ENCODE measurements at regions not wholly inside any gene's neighbourhood (a gene's known extent, or its start where the extent isn't known, plus 50 kb on each side); places are given as distances from the start of the nearest gene placed in this dataset.

- CTCF ChIA-PET, result interaction anchor here (0.6 kb wide), 1 partner anchor 14 kb away, joined by 3 read pairs; no protein-coding TSS in a partner anchor
- WGBS (ENCODE audit: insufficient coverage), result 100% methylated on average over 1 of the region's 1 CpG
- DNase-seq, result no peak
Measured at GRCh38 chr1:72938408-72938807, 656.1 kb upstream of the NEGR1 start.

GRCh38 chr1:72937905-72938304 lies 655.6 kb upstream of the NEGR1 start:
- Histone ChIP-seq H3K36me3 (ENCODE audit: control insufficient read depth in 4 of 4, insufficient read depth in 4 of 4, low read length in 3 of 4) (no peaks in the 10 kb centered on the region), H3K4me3 (ENCODE audit: control insufficient read depth in 1 of 7, extremely low read depth in 1 of 7, insufficient read depth in 4 of 7, low read depth in 2 of 7, low read length in 6 of 7) (no peak overlapping the region), H3K4me1 (ENCODE audit: control extremely low read depth in 1 of 4, control insufficient read depth in 4 of 4, insufficient read depth in 4 of 4, low read length in 3 of 4) (no peaks in the 10 kb centered on the region), H3K27me3 (replicated peaks in 2 of 5; ENCODE audit: control insufficient read depth in 4 of 5, insufficient read depth in 5 of 5, low read length in 4 of 5) (no peaks in the 10 kb centered on the region), H3K27ac (ENCODE audit: insufficient read depth in 1 of 2, low read depth in 1 of 2, low read length in 2 of 2, poor library complexity in 1 of 2, severe bottlenecking in 2 of 2) (no peak overlapping the region), H3K9me3 (ENCODE audit: control extremely low read depth in 1 of 5, control insufficient read depth in 4 of 5, insufficient read depth in 2 of 5, low read depth in 1 of 5, low read length in 4 of 5) (peaks cover 0 to under 1% (median 0%) of the 10 kb centered on the region in 5 experiments)
- WGBS (ENCODE audit: insufficient coverage), result no CpG with 5 or more reads among the region's 1 CpG
- DNase-seq, result no peak
- ChIA-PET POLR2A (no interaction called here), CTCF (no interaction called here)

More at GRCh38 chr1:72938408-72938807, 656.1 kb upstream of the NEGR1 start:
- no peaks in the 10 kb centered on the region for H3K4me1 ChIP-seq (ENCODE audit: control extremely low read depth in 1 of 4, control insufficient read depth in 4 of 4, insufficient read depth in 4 of 4, low read length in 3 of 4)
- H3K27me3 ChIP-seq (replicated peaks in 2 of 5; ENCODE audit: control insufficient read depth in 4 of 5, insufficient read depth in 5 of 5, low read length in 4 of 5), result no peaks in the 10 kb centered on the region
- H3K36me3 ChIP-seq (ENCODE audit: control insufficient read depth in 4 of 4, insufficient read depth in 4 of 4, low read length in 3 of 4), result no peaks in the 10 kb centered on the region
- POLR2A ChIA-PET, result no interaction called here
- H3K27ac ChIP-seq (ENCODE audit: insufficient read depth in 1 of 2, low read depth in 1 of 2, low read length in 2 of 2, poor library complexity in 1 of 2, severe bottlenecking in 2 of 2), result no peak overlapping the region
- H3K4me3 ChIP-seq (ENCODE audit: control insufficient read depth in 1 of 7, extremely low read depth in 1 of 7, insufficient read depth in 4 of 7, low read depth in 2 of 7, low read length in 6 of 7), result no peak overlapping the region
- no peaks in the 10 kb centered on the region for H3K9me3 ChIP-seq (ENCODE audit: control extremely low read depth in 1 of 5, control insufficient read depth in 4 of 5, insufficient read depth in 2 of 5, low read depth in 1 of 5, low read length in 4 of 5)

- 96% methylated on average over 8 of the region's 8 CpGs for WGBS (ENCODE audit: insufficient coverage)
- POLR2A ChIA-PET, result no interaction called here
Measured at GRCh38 chr1:72936942-72937341, 654.6 kb upstream of the NEGR1 start.

GRCh38 chr1:72936151-72936740 lies 653.9 kb upstream of the NEGR1 start:
- ChIA-PET CTCF (no interaction called here), POLR2A (no interaction called here)
- no CpG with 5 or more reads among the region's 6 CpGs for WGBS (ENCODE audit: insufficient coverage)

More at GRCh38 chr1:72936942-72937341, 654.6 kb upstream of the NEGR1 start:
- Histone ChIP-seq H3K27me3 (replicated peaks in 2 of 5; ENCODE audit: control insufficient read depth in 4 of 5, insufficient read depth in 5 of 5, low read length in 4 of 5) (no peaks in the 10 kb centered on the region), H3K4me3 (ENCODE audit: control insufficient read depth in 1 of 7, extremely low read depth in 1 of 7, insufficient read depth in 4 of 7, low read depth in 2 of 7, low read length in 6 of 7) (no peak overlapping the region), H3K4me1 (ENCODE audit: control extremely low read depth in 1 of 4, control insufficient read depth in 4 of 4, insufficient read depth in 4 of 4, low read length in 3 of 4) (no peaks in the 10 kb centered on the region), H3K36me3 (ENCODE audit: control insufficient read depth in 4 of 4, insufficient read depth in 4 of 4, low read length in 3 of 4) (no peaks in the 10 kb centered on the region), H3K27ac (ENCODE audit: insufficient read depth in 1 of 2, low read depth in 1 of 2, low read length in 2 of 2, poor library complexity in 1 of 2, severe bottlenecking in 2 of 2) (no peak overlapping the region), H3K9me3 (ENCODE audit: control extremely low read depth in 1 of 5, control insufficient read depth in 4 of 5, insufficient read depth in 2 of 5, low read depth in 1 of 5, low read length in 4 of 5) (peaks cover 0 to 3% (median 0%) of the 10 kb centered on the region in 5 experiments)
- no peak for DNase-seq
- CTCF ChIA-PET, result no interaction called here

DNA sequence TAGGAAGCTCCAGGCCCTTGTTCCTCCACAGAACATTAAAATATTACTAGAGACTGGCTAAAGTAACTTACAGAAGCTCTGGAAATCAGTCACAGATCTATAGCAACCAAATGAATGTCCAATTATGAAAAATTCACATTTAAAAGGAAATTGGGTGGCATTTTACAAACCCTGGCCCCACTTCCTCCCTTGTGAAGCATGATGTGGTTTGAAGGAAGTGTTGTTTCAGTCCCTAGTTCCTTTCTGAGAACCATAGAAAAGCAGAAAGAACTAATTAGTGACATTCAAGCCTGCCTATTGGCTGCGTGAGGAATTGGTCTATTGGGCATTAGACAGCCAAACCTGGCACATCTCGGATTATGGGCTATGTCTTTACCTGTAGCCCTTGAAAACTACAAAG lies 649.7 kb upstream of the NEGR1 start:
- H3K27ac ChIP-seq (ENCODE audit: insufficient read depth in 1 of 2, low read depth in 1 of 2, low read length in 2 of 2, poor library complexity in 1 of 2, severe bottlenecking in 2 of 2), result no peak overlapping the region
- 80% methylated on average over 2 of the region's 2 CpGs for WGBS (ENCODE audit: insufficient coverage)
- ChIA-PET POLR2A (no interaction called here), CTCF (no interaction called here)
- H3K4me3 ChIP-seq (ENCODE audit: control insufficient read depth in 1 of 7, extremely low read depth in 1 of 7, insufficient read depth in 4 of 7, low read depth in 2 of 7, low read length in 6 of 7), result no peak overlapping the region
- no peak for DNase-seq
- H3K4me1 ChIP-seq (ENCODE audit: control extremely low read depth in 1 of 4, control insufficient read depth in 4 of 4, insufficient read depth in 4 of 4, low read length in 3 of 4), result no peaks in the 10 kb centered on the region
- H3K36me3 ChIP-seq (ENCODE audit: control insufficient read depth in 4 of 4, insufficient read depth in 4 of 4, low read length in 3 of 4), result no peaks in the 10 kb centered on the region
- no peaks in the 10 kb centered on the region for H3K27me3 ChIP-seq (replicated peaks in 2 of 5; ENCODE audit: control insufficient read depth in 4 of 5, insufficient read depth in 5 of 5, low read length in 4 of 5)
- H3K9me3 ChIP-seq (ENCODE audit: control extremely low read depth in 1 of 5, control insufficient read depth in 4 of 5, insufficient read depth in 2 of 5, low read depth in 1 of 5, low read length in 4 of 5), result peaks cover 0 to 3% (median 0%) of the 10 kb centered on the region in 5 experiments

More at GRCh38 chr1:72936151-72936740, 653.9 kb upstream of the NEGR1 start:
- Histone ChIP-seq H3K9me3 (ENCODE audit: control extremely low read depth in 1 of 5, control insufficient read depth in 4 of 5, insufficient read depth in 2 of 5, low read depth in 1 of 5, low read length in 4 of 5) (peaks cover 0 to 3% (median 0%) of the 10 kb centered on the region in 5 experiments), H3K4me3 (ENCODE audit: control insufficient read depth in 1 of 7, extremely low read depth in 1 of 7, insufficient read depth in 4 of 7, low read depth in 2 of 7, low read length in 6 of 7) (no peak overlapping the region), H3K4me1 (ENCODE audit: control extremely low read depth in 1 of 4, control insufficient read depth in 4 of 4, insufficient read depth in 4 of 4, low read length in 3 of 4) (no peaks in the 10 kb centered on the region), H3K27ac (ENCODE audit: insufficient read depth in 1 of 2, low read depth in 1 of 2, low read length in 2 of 2, poor library complexity in 1 of 2, severe bottlenecking in 2 of 2) (no peak overlapping the region), H3K36me3 (ENCODE audit: control insufficient read depth in 4 of 4, insufficient read depth in 4 of 4, low read length in 3 of 4) (no peaks in the 10 kb centered on the region), H3K27me3 (replicated peaks in 2 of 5; ENCODE audit: control insufficient read depth in 4 of 5, insufficient read depth in 5 of 5, low read length in 4 of 5) (no peaks in the 10 kb centered on the region)
- DNase-seq, result no peak

DNA sequence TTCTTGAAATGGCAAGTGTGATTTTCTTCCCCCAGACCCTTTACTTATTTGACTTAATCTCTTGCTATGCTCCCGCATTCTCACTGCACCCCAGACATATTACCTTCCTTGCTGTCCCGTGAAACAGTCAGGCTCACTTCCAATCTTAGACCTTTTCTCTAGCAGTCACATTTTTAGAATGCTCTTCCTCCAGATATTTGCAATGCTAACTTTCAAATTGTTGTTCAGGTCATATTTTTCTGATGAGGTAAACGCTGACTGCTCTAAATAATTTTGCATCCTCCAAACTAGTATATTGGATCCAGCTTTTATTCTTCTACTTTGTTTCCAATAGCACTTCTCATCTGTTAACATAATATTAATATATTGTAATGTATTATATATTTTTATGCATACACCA lies 648.2 kb upstream of the NEGR1 start:
- POLR2A ChIA-PET, result no interaction called here
- no peak for DNase-seq
- Histone ChIP-seq H3K27me3 (replicated peaks in 2 of 5; ENCODE audit: control insufficient read depth in 4 of 5, insufficient read depth in 5 of 5, low read length in 4 of 5) (no peaks in the 10 kb centered on the region), H3K4me1 (ENCODE audit: control extremely low read depth in 1 of 4, control insufficient read depth in 4 of 4, insufficient read depth in 4 of 4, low read length in 3 of 4) (no peaks in the 10 kb centered on the region), H3K4me3 (ENCODE audit: control insufficient read depth in 1 of 7, extremely low read depth in 1 of 7, insufficient read depth in 4 of 7, low read depth in 2 of 7, low read length in 6 of 7) (no peak overlapping the region), H3K27ac (ENCODE audit: insufficient read depth in 1 of 2, low read depth in 1 of 2, low read length in 2 of 2, poor library complexity in 1 of 2, severe bottlenecking in 2 of 2) (no peak overlapping the region), H3K9me3 (ENCODE audit: control extremely low read depth in 1 of 5, control insufficient read depth in 4 of 5, insufficient read depth in 2 of 5, low read depth in 1 of 5, low read length in 4 of 5) (peaks cover 0 to 3% (median 0%) of the 10 kb centered on the region in 5 experiments), H3K36me3 (ENCODE audit: control insufficient read depth in 4 of 4, insufficient read depth in 4 of 4, low read length in 3 of 4) (no peaks in the 10 kb centered on the region)
- 94% methylated on average over 3 of the region's 3 CpGs for WGBS (ENCODE audit: insufficient coverage)
- CTCF ChIA-PET, result no interaction called here

DNA sequence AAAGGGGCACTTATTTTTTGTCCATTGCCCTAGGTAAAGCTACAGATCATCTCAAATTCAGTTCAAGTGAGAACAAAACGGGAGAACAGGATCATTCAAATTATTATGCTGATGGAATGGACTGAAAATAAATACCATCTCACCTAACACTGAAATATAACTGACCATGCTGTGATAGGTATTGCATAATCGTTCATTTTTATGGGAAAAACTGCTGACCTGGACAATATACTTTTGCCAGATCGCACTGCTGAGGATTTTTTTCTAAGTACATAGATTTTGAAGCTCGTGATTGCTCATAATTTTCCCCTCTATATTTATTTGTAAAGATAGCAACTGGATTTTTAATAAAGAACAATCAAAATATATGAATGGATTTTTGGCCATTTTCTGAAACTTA lies 636.6 kb upstream of the NEGR1 start:
- WGBS (ENCODE audit: insufficient coverage), result no CpG with 5 or more reads among the region's 4 CpGs
- Histone ChIP-seq H3K36me3 (ENCODE audit: control insufficient read depth in 4 of 4, insufficient read depth in 4 of 4, low read length in 3 of 4) (no peaks in the 10 kb centered on the region), H3K27me3 (replicated peaks in 2 of 5; ENCODE audit: control insufficient read depth in 4 of 5, insufficient read depth in 5 of 5, low read length in 4 of 5) (no peaks in the 10 kb centered on the region), H3K4me1 (ENCODE audit: control extremely low read depth in 1 of 4, control insufficient read depth in 4 of 4, insufficient read depth in 4 of 4, low read length in 3 of 4) (no peaks in the 10 kb centered on the region), H3K4me3 (ENCODE audit: control insufficient read depth in 1 of 7, extremely low read depth in 1 of 7, insufficient read depth in 4 of 7, low read depth in 2 of 7, low read length in 6 of 7) (no peak overlapping the region), H3K9me3 (ENCODE audit: control extremely low read depth in 1 of 5, control insufficient read depth in 4 of 5, insufficient read depth in 2 of 5, low read depth in 1 of 5, low read length in 4 of 5) (no peaks in the 10 kb centered on the region), H3K27ac (ENCODE audit: insufficient read depth in 1 of 2, low read depth in 1 of 2, low read length in 2 of 2, poor library complexity in 1 of 2, severe bottlenecking in 2 of 2) (no peak overlapping the region)
- ChIA-PET POLR2A (no interaction called here), CTCF (no interaction called here)
- DNase-seq, result no peak
